ENCODE measurements at regions not wholly inside any gene's neighbourhood (a gene's known extent, or its start where the extent isn't known, plus 50 kb on each side); places are given as distances from the start of the nearest gene placed in this dataset.

DNA sequence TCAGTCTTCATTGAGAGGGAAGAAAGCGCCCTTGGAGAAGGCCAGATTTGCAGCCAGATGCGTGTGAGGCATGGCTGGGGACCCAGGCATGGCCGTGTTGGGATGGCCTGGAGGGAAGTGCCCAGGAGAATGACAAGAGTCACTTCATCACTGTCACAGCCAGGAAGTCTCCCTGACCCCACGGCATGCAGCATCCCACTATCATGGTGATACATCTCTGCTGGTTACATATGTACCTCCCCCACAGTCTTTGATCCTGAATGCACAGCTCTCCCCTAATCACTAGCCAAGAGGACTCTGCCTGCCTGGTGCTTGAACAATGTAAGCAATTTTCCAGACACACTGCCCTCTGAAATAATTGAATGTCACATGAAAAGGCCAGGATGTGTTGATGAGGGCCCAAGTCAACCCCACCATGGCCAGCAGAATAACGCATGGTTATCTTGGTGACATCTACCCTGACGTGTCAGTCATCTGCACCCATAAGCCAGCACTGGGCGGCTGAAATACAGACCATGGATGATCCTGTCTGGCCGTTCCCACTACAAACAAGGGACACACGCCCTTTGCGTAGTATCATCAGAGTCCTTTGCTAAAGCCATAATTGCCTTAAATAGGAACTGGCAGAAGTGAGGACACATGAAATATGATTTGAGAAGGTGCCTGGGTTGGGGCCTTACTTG, 149.7 kb upstream of the SPACA7 start:
- no peaks in the 10 kb centered on the region for H3K79me2 ChIP-seq (ENCODE audit: control insufficient read depth, insufficient read depth, low read length, poor library complexity)
- H2BK12ac ChIP-seq (ENCODE audit: low read length), result no peak overlapping the region
- H3K79me1 ChIP-seq (ENCODE audit: low read length), result no peaks in the 10 kb centered on the region
- no peak overlapping the region for H3K27ac ChIP-seq (ENCODE audit: low read depth, low read length)
- H3K4me3 ChIP-seq (ENCODE audit: low read depth, low read length), result no peak overlapping the region
- H3K4ac ChIP-seq (ENCODE audit: low read depth, low read length), result no peak overlapping the region
- H3K9me3 ChIP-seq (ENCODE audit: insufficient read depth, low read depth, low read length), result no peaks in the 10 kb centered on the region
- H3K9ac ChIP-seq (ENCODE audit: low read length), result no peak overlapping the region
- H4K8ac ChIP-seq (ENCODE audit: low read depth, low read length), result no peak overlapping the region
- DNase-seq, result no peak
- no peak overlapping the region for H3K18ac ChIP-seq (ENCODE audit: low read length)
- H2AFZ ChIP-seq (ENCODE audit: insufficient read depth, low read length, poor library complexity), result no peak overlapping the region
- no peak overlapping the region for H2AK5ac ChIP-seq (ENCODE audit: low read length)
- H4K91ac ChIP-seq (ENCODE audit: low read depth, low read length), result no peak overlapping the region
- H4K12ac ChIP-seq (ENCODE audit: low read depth, low read length), result no peak overlapping the region
- no CpG with 5 or more reads among the region's 10 CpGs for WGBS (ENCODE audit: extremely low coverage, insufficient coverage, insufficient read length)
- no peaks in the 10 kb centered on the region for H3K27me3 ChIP-seq (ENCODE audit: insufficient read depth, low read length)
- no peak overlapping the region for H3K14ac ChIP-seq (ENCODE audit: low read length)
- no peak overlapping the region for H3K4me2 ChIP-seq (ENCODE audit: low read length)
- no peak overlapping the region for H2BK5ac ChIP-seq (ENCODE audit: low read depth, low read length, poor library complexity)
- no peak overlapping the region for H3K23ac ChIP-seq (ENCODE audit: low read length)
- no peak overlapping the region for H2BK120ac ChIP-seq (ENCODE audit: insufficient read depth, low read length, poor library complexity)
- H3K4me1 ChIP-seq (ENCODE audit: control insufficient read depth in 1 of 2, insufficient read depth in 2 of 2, low read length in 2 of 2), result no peaks in the 10 kb centered on the region
- H3K36me3 ChIP-seq (ENCODE audit: control insufficient read depth in 1 of 2, insufficient read depth in 2 of 2, low read length in 2 of 2), result no peaks in the 10 kb centered on the region

DNA sequence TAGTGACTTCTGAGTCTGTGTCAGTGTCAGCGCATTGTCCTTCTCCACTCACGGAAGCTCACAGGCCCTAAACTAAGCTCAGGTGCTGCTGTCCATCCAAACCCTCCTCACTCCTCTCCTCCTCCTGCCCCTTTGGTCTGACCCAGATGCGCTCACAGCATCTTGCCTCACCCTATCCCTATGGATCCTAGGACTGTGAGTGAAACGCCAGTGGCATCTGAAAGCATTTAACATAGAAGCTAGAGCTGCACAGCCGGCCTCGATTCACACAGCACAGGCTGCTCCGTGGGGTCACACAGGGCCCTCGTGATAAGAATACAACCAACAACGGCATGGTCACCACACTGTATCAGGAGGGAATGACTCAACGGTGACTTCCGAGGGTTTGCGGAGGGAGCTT, 149.1 kb upstream of the SPACA7 start:
- no peaks in the 10 kb centered on the region for H3K79me2 ChIP-seq (ENCODE audit: control insufficient read depth, insufficient read depth, low read length, poor library complexity)
- no CpG with 5 or more reads among the region's 12 CpGs for WGBS (ENCODE audit: extremely low coverage, insufficient coverage, insufficient read length)
- H4K8ac ChIP-seq (ENCODE audit: low read depth, low read length), result no peak overlapping the region
- H2AK5ac ChIP-seq (ENCODE audit: low read length), result no peak overlapping the region
- no peak overlapping the region for H2BK12ac ChIP-seq (ENCODE audit: low read length)
- H3K9me3 ChIP-seq (ENCODE audit: insufficient read depth, low read depth, low read length), result no peaks in the 10 kb centered on the region
- no peak for DNase-seq
- no peak overlapping the region for H3K27ac ChIP-seq (ENCODE audit: low read depth, low read length)
- H2BK120ac ChIP-seq (ENCODE audit: insufficient read depth, low read length, poor library complexity), result no peak overlapping the region
- H3K27me3 ChIP-seq (ENCODE audit: insufficient read depth, low read length), result no peaks in the 10 kb centered on the region
- no peak overlapping the region for H3K9ac ChIP-seq (ENCODE audit: low read length)
- H3K4me3 ChIP-seq (ENCODE audit: low read depth, low read length), result no peak overlapping the region
- no peak overlapping the region for H3K4me2 ChIP-seq (ENCODE audit: low read length)
- H2AFZ ChIP-seq (ENCODE audit: insufficient read depth, low read length, poor library complexity), result no peak overlapping the region
- H3K23ac ChIP-seq (ENCODE audit: low read length), result no peak overlapping the region
- no peaks in the 10 kb centered on the region for H3K79me1 ChIP-seq (ENCODE audit: low read length)
- no peak overlapping the region for H4K91ac ChIP-seq (ENCODE audit: low read depth, low read length)
- H3K14ac ChIP-seq (ENCODE audit: low read length), result no peak overlapping the region
- H3K4me1 ChIP-seq (ENCODE audit: control insufficient read depth in 1 of 2, insufficient read depth in 2 of 2, low read length in 2 of 2), result no peaks in the 10 kb centered on the region
- H3K36me3 ChIP-seq (ENCODE audit: control insufficient read depth in 1 of 2, insufficient read depth in 2 of 2, low read length in 2 of 2), result no peaks in the 10 kb centered on the region
- H4K12ac ChIP-seq (ENCODE audit: low read depth, low read length), result no peak overlapping the region
- H2BK5ac ChIP-seq (ENCODE audit: low read depth, low read length, poor library complexity), result no peak overlapping the region
- H3K18ac ChIP-seq (ENCODE audit: low read length), result no peak overlapping the region
- H3K4ac ChIP-seq (ENCODE audit: low read depth, low read length), result no peak overlapping the region

DNA sequence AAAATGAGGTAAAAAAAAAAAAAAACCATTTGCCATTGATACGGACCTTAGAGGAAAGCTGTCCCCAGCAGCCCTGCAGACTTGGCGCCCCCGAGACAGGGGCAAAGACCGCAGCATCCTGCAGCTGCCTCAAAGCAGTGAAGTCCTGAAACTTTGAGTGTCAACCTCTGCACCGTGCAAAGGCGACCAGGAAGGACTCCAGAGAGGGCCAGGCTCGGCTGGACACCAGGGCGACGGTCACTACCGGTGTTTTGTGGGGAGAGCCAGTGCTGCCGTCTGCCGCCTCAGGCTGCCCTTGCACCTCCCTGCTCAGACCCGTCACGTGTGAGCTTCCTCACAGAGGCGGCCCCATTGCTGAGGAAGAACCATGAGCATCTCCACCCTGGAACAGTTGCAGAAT, 146.7 kb upstream of the SPACA7 start:
- peak overlapping the region; percentile 53 for H3K4me3 ChIP-seq (ENCODE audit: low read depth, low read length)
- no peak overlapping the region for H3K23ac ChIP-seq (ENCODE audit: low read length)
- H3K4me2 ChIP-seq (ENCODE audit: low read length), result no peak overlapping the region
- H2BK5ac ChIP-seq (ENCODE audit: low read depth, low read length, poor library complexity), result no peak overlapping the region
- H3K27me3 ChIP-seq (ENCODE audit: insufficient read depth, low read length), result no peaks in the 10 kb centered on the region
- H3K9ac ChIP-seq (ENCODE audit: low read length), result no peak overlapping the region
- H3K4ac ChIP-seq (ENCODE audit: low read depth, low read length), result no peak overlapping the region
- no peak overlapping the region for H2BK12ac ChIP-seq (ENCODE audit: low read length)
- H3K79me2 ChIP-seq (ENCODE audit: control insufficient read depth, insufficient read depth, low read length, poor library complexity), result no peaks in the 10 kb centered on the region
- H4K8ac ChIP-seq (ENCODE audit: low read depth, low read length), result no peak overlapping the region
- no peaks in the 10 kb centered on the region for H3K9me3 ChIP-seq (ENCODE audit: insufficient read depth, low read depth, low read length)
- no peak overlapping the region for H2BK120ac ChIP-seq (ENCODE audit: insufficient read depth, low read length, poor library complexity)
- no peaks in the 10 kb centered on the region for H3K36me3 ChIP-seq (ENCODE audit: control insufficient read depth in 1 of 2, insufficient read depth in 2 of 2, low read length in 2 of 2)
- H4K12ac ChIP-seq (ENCODE audit: low read depth, low read length), result no peak overlapping the region
- no peaks in the 10 kb centered on the region for H3K4me1 ChIP-seq (ENCODE audit: control insufficient read depth in 1 of 2, insufficient read depth in 2 of 2, low read length in 2 of 2)
- H3K79me1 ChIP-seq (ENCODE audit: low read length), result no peaks in the 10 kb centered on the region
- no peak for DNase-seq
- H3K27ac ChIP-seq (ENCODE audit: low read depth, low read length), result no peak overlapping the region
- H4K91ac ChIP-seq (ENCODE audit: low read depth, low read length), result no peak overlapping the region
- WGBS (ENCODE audit: extremely low coverage, insufficient coverage, insufficient read length), result no CpG with 5 or more reads among the region's 15 CpGs
- no peak overlapping the region for H3K18ac ChIP-seq (ENCODE audit: low read length)
- H2AK5ac ChIP-seq (ENCODE audit: low read length), result no peak overlapping the region
- H3K14ac ChIP-seq (ENCODE audit: low read length), result no peak overlapping the region
- no peak overlapping the region for H2AFZ ChIP-seq (ENCODE audit: insufficient read depth, low read length, poor library complexity)

DNA sequence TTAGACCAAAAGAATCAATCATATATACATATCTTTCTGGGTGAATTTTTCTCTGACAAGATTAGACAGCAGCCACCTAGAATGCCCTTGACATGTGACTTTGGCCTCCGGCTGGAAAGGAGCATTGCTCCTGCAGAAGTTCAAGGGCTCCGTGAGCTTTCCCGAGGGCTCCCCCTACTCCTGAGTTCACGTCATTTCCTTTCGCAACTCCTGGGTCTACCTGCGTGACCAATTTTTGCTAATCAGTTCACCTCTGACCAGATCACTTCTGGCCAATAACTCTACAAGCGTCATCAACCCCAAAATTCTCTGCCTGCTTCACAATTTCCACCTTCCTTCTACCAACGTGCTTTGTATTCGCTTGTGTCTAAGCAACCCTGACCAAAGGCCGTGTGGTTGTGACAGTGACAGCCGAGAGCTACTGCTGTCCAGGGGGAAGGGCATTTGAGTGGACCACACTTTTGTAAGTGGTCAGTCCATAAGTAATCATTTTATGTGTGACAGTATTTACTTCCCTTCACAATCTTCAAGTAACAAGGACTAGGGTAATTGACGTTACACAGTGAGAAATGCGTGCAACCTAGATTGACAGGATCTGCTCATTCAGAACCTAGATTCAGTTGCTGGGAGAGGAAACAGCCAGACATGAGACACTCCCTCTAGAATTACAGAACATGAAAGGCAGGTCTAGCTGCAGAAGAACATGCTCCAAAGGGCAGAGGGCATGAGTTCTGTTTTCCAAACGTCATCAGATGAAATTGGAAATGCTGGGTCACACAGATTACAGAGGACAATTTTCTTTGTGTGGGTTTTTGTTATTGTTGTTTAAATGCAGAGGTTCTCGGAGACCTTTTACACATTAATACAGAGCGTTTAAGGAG, 145.9 kb upstream of the SPACA7 start:
- no peak overlapping the region for H3K4me3 ChIP-seq (ENCODE audit: low read depth, low read length)
- H2AK5ac ChIP-seq (ENCODE audit: low read length), result no peak overlapping the region
- no peak overlapping the region for H2BK12ac ChIP-seq (ENCODE audit: low read length)
- H3K4ac ChIP-seq (ENCODE audit: low read depth, low read length), result no peak overlapping the region
- no peak overlapping the region for H2AFZ ChIP-seq (ENCODE audit: insufficient read depth, low read length, poor library complexity)
- H2BK5ac ChIP-seq (ENCODE audit: low read depth, low read length, poor library complexity), result no peak overlapping the region
- no peaks in the 10 kb centered on the region for H3K79me2 ChIP-seq (ENCODE audit: control insufficient read depth, insufficient read depth, low read length, poor library complexity)
- H3K9ac ChIP-seq (ENCODE audit: low read length), result no peak overlapping the region
- H3K18ac ChIP-seq (ENCODE audit: low read length), result no peak overlapping the region
- no peaks in the 10 kb centered on the region for H3K9me3 ChIP-seq (ENCODE audit: insufficient read depth, low read depth, low read length)
- no peaks in the 10 kb centered on the region for H3K27me3 ChIP-seq (ENCODE audit: insufficient read depth, low read length)
- H4K8ac ChIP-seq (ENCODE audit: low read depth, low read length), result no peak overlapping the region
- no peak overlapping the region for H4K91ac ChIP-seq (ENCODE audit: low read depth, low read length)
- no peaks in the 10 kb centered on the region for H3K79me1 ChIP-seq (ENCODE audit: low read length)
- H3K14ac ChIP-seq (ENCODE audit: low read length), result no peak overlapping the region
- H3K23ac ChIP-seq (ENCODE audit: low read length), result no peak overlapping the region
- H3K4me1 ChIP-seq (ENCODE audit: control insufficient read depth in 1 of 2, insufficient read depth in 2 of 2, low read length in 2 of 2), result no peaks in the 10 kb centered on the region
- no peak overlapping the region for H3K27ac ChIP-seq (ENCODE audit: low read depth, low read length)
- WGBS (ENCODE audit: extremely low coverage, insufficient coverage, insufficient read length), result no CpG with 5 or more reads among the region's 16 CpGs
- H2BK120ac ChIP-seq (ENCODE audit: insufficient read depth, low read length, poor library complexity), result no peak overlapping the region
- no peak for DNase-seq
- no peak overlapping the region for H3K4me2 ChIP-seq (ENCODE audit: low read length)
- H3K36me3 ChIP-seq (ENCODE audit: control insufficient read depth in 1 of 2, insufficient read depth in 2 of 2, low read length in 2 of 2), result no peaks in the 10 kb centered on the region
- H4K12ac ChIP-seq (ENCODE audit: low read depth, low read length), result no peak overlapping the region

All from trophoblast cell (in vitro differentiated cells and primary cell).